ENCODE measurements at regions not wholly inside any gene's neighbourhood (a gene's known extent, or its start where the extent isn't known, plus 50 kb on each side); places are given as distances from the start of the nearest gene placed in this dataset.

DNA sequence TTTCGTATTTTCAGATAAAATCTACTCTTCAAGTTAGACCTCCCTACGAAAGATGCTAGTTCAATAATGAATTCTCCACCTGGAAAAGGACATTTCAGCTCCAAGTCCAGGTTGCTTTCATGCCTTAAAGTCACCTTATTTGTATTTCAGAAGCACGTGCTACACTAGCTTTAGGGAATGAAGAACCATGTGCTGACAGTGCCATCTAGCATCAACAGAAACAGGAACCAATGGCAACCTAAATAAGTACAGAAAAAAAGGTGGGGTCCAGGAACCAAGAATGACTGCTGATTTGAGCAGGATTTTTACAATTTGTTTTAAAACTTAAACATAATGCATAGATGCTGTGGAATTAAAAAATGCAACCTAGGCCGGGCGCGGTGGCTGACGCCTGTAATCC lies 77.6 kb upstream of the SNRPN start:
- Histone ChIP-seq H3K27me3 (ENCODE audit: control insufficient read depth in 1 of 2, insufficient read depth in 2 of 2, low read length in 2 of 2) (no peaks in the 10 kb centered on the region), H3K9ac (ENCODE audit: low read length in 2 of 2) (no peak overlapping the region), H3K4me3 (ENCODE audit: low read length in 2 of 2) (no peak overlapping the region), H3K9me3 (ENCODE audit: control insufficient read depth in 2 of 2, low read length in 2 of 2) (peaks cover 0 to 6% of the 10 kb centered on the region in 2 donors), H3K36me3 (ENCODE audit: control insufficient read depth in 2 of 2, insufficient read depth in 2 of 2, low read length in 2 of 2) (no peaks in the 10 kb centered on the region), H3K4me1 (ENCODE audit: control insufficient read depth, insufficient read depth, low read length) (no peaks in the 10 kb centered on the region), H3K27ac (ENCODE audit: low read length) (no peak overlapping the region)

DNA sequence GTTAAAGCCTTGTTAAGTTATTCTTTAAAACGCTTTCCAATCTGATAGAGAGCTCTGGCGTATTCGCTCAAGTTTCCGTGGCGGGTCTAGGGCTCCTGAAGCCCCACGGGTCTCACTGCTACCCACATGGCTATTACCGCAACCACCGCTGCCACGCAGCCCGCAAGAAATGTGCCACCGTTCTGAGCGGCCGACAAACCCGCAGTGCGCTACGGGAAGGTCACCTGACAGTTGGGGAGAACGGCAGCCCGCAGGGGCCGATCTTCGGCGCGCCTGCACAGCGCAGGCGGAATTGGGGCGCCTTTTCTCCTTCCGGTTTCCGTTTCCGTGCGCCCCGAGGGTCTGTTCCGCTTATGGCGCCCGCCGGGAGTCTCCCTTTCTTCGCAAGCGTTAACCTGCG lies 76.6 kb upstream of the SNRPN start:
- peak overlapping the region; percentile 49 to 68 for H3K4me3 ChIP-seq (ENCODE audit: low read length in 2 of 2)
- H3K27ac ChIP-seq (ENCODE audit: low read length): no peak overlapping the region
- H3K9me3 ChIP-seq (ENCODE audit: control insufficient read depth in 2 of 2, low read length in 2 of 2): peaks cover 0 to 6% of the 10 kb centered on the region in 2 donors
- H3K9ac ChIP-seq (ENCODE audit: low read length in 2 of 2): peak overlapping the region; percentile 41 to 52
- no peaks in the 10 kb centered on the region for H3K36me3 ChIP-seq (ENCODE audit: control insufficient read depth in 2 of 2, insufficient read depth in 2 of 2, low read length in 2 of 2)
- H3K4me1 ChIP-seq (ENCODE audit: control insufficient read depth, insufficient read depth, low read length): no peaks in the 10 kb centered on the region
- no peaks in the 10 kb centered on the region for H3K27me3 ChIP-seq (ENCODE audit: control insufficient read depth in 1 of 2, insufficient read depth in 2 of 2, low read length in 2 of 2)

DNA sequence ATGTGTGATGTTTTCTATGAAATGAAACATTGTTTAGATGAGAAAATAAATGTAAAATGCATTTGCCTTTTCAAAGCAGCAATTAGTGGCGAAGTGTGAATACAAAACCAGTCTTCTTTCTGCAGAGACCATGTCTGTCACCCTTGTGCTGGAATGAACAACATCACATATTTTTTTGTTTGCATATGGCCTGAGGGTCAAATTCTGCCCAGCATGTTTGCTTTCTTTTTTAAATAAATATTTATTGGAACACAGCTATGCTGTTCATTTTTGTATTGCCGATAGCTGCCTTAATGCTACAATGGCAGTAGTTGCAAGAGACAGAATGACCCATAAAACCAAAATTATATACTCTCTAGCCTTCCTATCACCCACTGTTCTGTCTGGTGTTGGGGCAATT lies 75.3 kb upstream of the SNRPN start:
- H3K4me3 ChIP-seq (ENCODE audit: low read length in 2 of 2): no peak overlapping the region
- H3K4me1 ChIP-seq (ENCODE audit: control insufficient read depth, insufficient read depth, low read length): no peaks in the 10 kb centered on the region
- no peak overlapping the region for H3K27ac ChIP-seq (ENCODE audit: low read length)
- no peaks in the 10 kb centered on the region for H3K27me3 ChIP-seq (ENCODE audit: control insufficient read depth in 1 of 2, insufficient read depth in 2 of 2, low read length in 2 of 2)
- no peaks in the 10 kb centered on the region for H3K36me3 ChIP-seq (ENCODE audit: control insufficient read depth in 2 of 2, insufficient read depth in 2 of 2, low read length in 2 of 2)
- H3K9ac ChIP-seq (ENCODE audit: low read length in 2 of 2): no peak overlapping the region
- peaks cover 0 to 6% of the 10 kb centered on the region in 2 donors for H3K9me3 ChIP-seq (ENCODE audit: control insufficient read depth in 2 of 2, low read length in 2 of 2)

DNA sequence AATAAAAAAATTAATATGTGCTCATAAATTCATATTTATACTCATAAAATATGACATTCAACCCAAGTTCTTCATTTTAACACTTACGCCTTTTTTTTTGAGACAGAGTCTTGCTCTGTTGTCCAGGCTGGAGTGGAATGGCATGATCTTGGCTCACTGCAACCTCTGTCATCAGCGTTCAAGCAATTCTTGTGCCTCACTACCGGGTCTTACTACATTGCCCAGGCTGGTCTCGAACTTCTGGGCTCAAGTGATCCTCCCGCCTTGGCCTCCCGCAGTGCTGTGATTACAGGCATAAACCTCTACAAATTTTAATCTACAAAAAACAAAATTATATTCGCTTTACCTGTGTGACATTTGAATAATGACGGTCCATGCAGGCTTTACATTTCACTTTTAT lies 74.1 kb upstream of the SNRPN start:
- Histone ChIP-seq H3K36me3 (ENCODE audit: control insufficient read depth in 2 of 2, insufficient read depth in 2 of 2, low read length in 2 of 2) (no peaks in the 10 kb centered on the region), H3K9ac (ENCODE audit: low read length in 2 of 2) (no peak overlapping the region), H3K4me3 (ENCODE audit: low read length in 2 of 2) (no peak overlapping the region), H3K4me1 (ENCODE audit: control insufficient read depth, insufficient read depth, low read length) (no peaks in the 10 kb centered on the region), H3K27ac (ENCODE audit: low read length) (no peak overlapping the region), H3K27me3 (ENCODE audit: control insufficient read depth in 1 of 2, insufficient read depth in 2 of 2, low read length in 2 of 2) (no peaks in the 10 kb centered on the region), H3K9me3 (ENCODE audit: control insufficient read depth in 2 of 2, low read length in 2 of 2) (peaks cover 0 to 6% of the 10 kb centered on the region in 2 donors)

DNA sequence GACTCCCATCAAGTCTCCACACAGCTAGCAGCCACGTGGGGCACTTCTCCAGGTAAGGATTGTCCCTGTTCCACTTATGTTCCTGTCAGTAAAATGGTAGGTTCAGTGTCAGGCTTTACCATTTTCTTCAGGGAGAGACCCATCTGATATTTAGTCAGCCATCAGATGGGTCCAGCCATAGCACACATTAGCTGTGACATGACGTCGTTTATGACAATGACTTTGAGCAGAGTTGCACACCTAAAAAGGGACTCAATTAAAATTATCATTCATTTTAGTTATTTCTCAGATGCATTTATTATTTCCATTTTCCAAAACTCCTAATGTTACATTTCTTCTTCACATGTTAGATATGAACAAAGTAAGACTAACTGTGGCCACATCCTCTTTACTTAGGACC lies 68.2 kb upstream of the SNRPN start:
- Histone ChIP-seq H3K27me3 (ENCODE audit: control insufficient read depth in 1 of 2, insufficient read depth in 2 of 2, low read length in 2 of 2) (no peaks in the 10 kb centered on the region), H3K4me1 (ENCODE audit: control insufficient read depth, insufficient read depth, low read length) (no peaks in the 10 kb centered on the region), H3K36me3 (ENCODE audit: control insufficient read depth in 2 of 2, insufficient read depth in 2 of 2, low read length in 2 of 2) (no peaks in the 10 kb centered on the region), H3K27ac (ENCODE audit: low read length) (no peak overlapping the region), H3K9ac (ENCODE audit: low read length in 2 of 2) (no peak overlapping the region), H3K9me3 (ENCODE audit: control insufficient read depth in 2 of 2, low read length in 2 of 2) (no peaks in the 10 kb centered on the region), H3K4me3 (ENCODE audit: low read length in 2 of 2) (no peak overlapping the region)

DNA sequence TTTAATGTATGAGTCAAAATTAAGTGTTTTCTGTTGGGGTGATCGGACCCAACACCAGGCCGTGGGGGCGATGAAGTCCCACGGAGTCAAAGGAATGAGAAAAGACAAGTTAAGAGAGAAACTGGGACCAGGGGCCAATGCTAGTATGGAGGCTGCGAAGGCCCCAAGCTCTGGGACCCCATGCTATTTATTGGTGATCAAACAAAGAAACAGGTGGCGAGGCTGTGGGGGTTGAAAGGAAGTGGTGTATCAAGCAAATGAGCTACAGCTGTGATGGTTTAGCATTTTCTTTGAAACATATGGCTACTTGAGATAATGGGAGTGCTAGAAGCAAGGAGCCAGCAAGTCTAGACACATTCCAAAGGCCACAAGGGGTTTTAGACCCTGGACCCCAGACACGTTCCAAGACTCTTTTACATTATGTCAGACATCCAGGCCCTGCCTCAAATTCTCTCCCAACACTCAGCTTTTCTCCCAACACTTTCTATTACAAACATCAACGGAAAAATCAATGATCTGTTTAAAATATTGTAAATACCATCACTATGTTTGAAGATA lies 56.0 kb upstream of the SNRPN start:
- no peak overlapping the region for H3K4me3 ChIP-seq (ENCODE audit: low read length in 2 of 2)
- no peak overlapping the region for H3K27ac ChIP-seq (ENCODE audit: low read length)
- no peaks in the 10 kb centered on the region for H3K27me3 ChIP-seq (ENCODE audit: control insufficient read depth in 1 of 2, insufficient read depth in 2 of 2, low read length in 2 of 2)
- H3K9ac ChIP-seq (ENCODE audit: low read length in 2 of 2): no peak overlapping the region
- no peaks in the 10 kb centered on the region for H3K36me3 ChIP-seq (ENCODE audit: control insufficient read depth in 2 of 2, insufficient read depth in 2 of 2, low read length in 2 of 2)
- H3K4me1 ChIP-seq (ENCODE audit: control insufficient read depth, insufficient read depth, low read length): no peaks in the 10 kb centered on the region
- no peaks in the 10 kb centered on the region for H3K9me3 ChIP-seq (ENCODE audit: control insufficient read depth in 2 of 2, low read length in 2 of 2)

DNA sequence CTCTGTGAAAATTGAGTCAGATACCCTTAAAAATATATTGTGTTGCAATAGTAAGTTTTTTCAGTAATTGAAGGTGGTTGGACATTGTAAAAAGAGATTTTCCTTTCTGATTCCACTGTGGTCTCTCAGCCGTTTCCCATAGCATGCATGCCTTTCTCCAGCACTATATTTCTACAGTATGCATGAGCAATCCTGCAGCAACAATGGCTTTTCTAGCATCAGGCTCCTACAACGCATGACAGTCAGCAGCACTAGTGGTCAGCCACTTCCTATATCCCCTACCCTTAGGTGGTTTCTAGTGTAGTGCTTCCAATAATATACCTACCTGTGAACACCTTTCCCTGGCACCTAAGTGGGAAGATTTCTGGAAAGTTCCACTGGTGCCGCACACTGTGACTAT lies 55.4 kb upstream of the SNRPN start:
- H3K27me3 ChIP-seq (ENCODE audit: control insufficient read depth in 1 of 2, insufficient read depth in 2 of 2, low read length in 2 of 2): no peaks in the 10 kb centered on the region
- no peak overlapping the region for H3K4me3 ChIP-seq (ENCODE audit: low read length in 2 of 2)
- H3K9me3 ChIP-seq (ENCODE audit: control insufficient read depth in 2 of 2, low read length in 2 of 2): no peaks in the 10 kb centered on the region
- no peak overlapping the region for H3K9ac ChIP-seq (ENCODE audit: low read length in 2 of 2)
- H3K36me3 ChIP-seq (ENCODE audit: control insufficient read depth in 2 of 2, insufficient read depth in 2 of 2, low read length in 2 of 2): no peaks in the 10 kb centered on the region
- no peaks in the 10 kb centered on the region for H3K4me1 ChIP-seq (ENCODE audit: control insufficient read depth, insufficient read depth, low read length)
- H3K27ac ChIP-seq (ENCODE audit: low read length): no peak overlapping the region

DNA sequence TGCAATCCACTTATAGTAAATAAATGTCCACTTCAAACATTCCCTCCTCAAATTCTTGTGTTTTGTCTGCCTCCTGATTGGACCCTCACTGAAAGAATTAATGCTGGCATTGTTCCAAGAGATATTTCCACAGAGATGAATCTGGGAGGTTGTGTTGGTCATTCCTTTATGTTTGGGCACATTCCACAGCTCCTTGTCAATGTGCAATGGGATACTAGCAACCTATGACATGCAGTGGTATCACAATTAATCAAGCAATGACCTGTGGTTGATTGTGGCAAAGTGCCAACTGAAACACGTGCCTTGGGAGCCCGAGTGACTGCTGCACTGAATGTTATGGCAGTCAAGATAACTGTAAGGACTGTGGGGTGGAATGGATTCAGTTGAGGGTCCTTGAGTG lies 55.0 kb upstream of the SNRPN start:
- Histone ChIP-seq H3K4me3 (ENCODE audit: low read length in 2 of 2) (no peak overlapping the region), H3K27ac (ENCODE audit: low read length) (no peak overlapping the region), H3K9me3 (ENCODE audit: control insufficient read depth in 2 of 2, low read length in 2 of 2) (no peaks in the 10 kb centered on the region), H3K4me1 (ENCODE audit: control insufficient read depth, insufficient read depth, low read length) (no peaks in the 10 kb centered on the region), H3K36me3 (ENCODE audit: control insufficient read depth in 2 of 2, insufficient read depth in 2 of 2, low read length in 2 of 2) (no peaks in the 10 kb centered on the region), H3K27me3 (ENCODE audit: control insufficient read depth in 1 of 2, insufficient read depth in 2 of 2, low read length in 2 of 2) (no peaks in the 10 kb centered on the region), H3K9ac (ENCODE audit: low read length in 2 of 2) (no peak overlapping the region)

DNA sequence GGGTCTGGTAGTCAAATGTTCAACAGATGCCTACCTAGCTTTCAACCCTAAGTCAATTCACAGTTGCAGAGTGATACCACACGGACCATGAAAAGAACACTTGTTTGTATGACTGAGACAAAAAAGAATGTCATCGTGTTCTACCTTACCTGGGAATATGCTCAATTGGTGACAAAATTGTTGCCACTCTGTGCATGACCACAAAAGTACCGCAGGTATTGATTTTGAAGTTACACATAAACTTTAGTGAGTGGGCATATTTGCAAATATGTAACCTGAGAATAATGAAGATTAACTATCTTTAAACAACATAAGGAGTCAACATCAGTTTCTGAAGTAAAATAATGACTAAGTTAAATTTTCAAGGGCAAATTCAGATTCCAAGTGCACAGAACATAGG lies 53.4 kb upstream of the SNRPN start:
- Histone ChIP-seq H3K4me3 (ENCODE audit: low read length in 2 of 2) (no peak overlapping the region), H3K9ac (ENCODE audit: low read length in 2 of 2) (no peak overlapping the region), H3K27ac (ENCODE audit: low read length) (no peak overlapping the region), H3K27me3 (ENCODE audit: control insufficient read depth in 1 of 2, insufficient read depth in 2 of 2, low read length in 2 of 2) (no peaks in the 10 kb centered on the region), H3K36me3 (ENCODE audit: control insufficient read depth in 2 of 2, insufficient read depth in 2 of 2, low read length in 2 of 2) (no peaks in the 10 kb centered on the region), H3K4me1 (ENCODE audit: control insufficient read depth, insufficient read depth, low read length) (no peaks in the 10 kb centered on the region), H3K9me3 (ENCODE audit: control insufficient read depth in 2 of 2, low read length in 2 of 2) (no peaks in the 10 kb centered on the region)
